Hematopoietic multipotent progenitor cell treated with erythropoietin and hydrocortisone succinate and interleukin-3 and kit ligand, for 8 days (in vitro differentiated cells): ENCODE measurements at regions not wholly inside any gene's neighbourhood (a gene's known extent, or its start where the extent isn't known, plus 50 kb on each side); places are given as distances from the start of the nearest gene placed in this dataset.

Source experiments
- DNase-seq: peaks from one replicate; pipeline ENCODE4 v3.0.0-alpha.2; 2015

DNA sequence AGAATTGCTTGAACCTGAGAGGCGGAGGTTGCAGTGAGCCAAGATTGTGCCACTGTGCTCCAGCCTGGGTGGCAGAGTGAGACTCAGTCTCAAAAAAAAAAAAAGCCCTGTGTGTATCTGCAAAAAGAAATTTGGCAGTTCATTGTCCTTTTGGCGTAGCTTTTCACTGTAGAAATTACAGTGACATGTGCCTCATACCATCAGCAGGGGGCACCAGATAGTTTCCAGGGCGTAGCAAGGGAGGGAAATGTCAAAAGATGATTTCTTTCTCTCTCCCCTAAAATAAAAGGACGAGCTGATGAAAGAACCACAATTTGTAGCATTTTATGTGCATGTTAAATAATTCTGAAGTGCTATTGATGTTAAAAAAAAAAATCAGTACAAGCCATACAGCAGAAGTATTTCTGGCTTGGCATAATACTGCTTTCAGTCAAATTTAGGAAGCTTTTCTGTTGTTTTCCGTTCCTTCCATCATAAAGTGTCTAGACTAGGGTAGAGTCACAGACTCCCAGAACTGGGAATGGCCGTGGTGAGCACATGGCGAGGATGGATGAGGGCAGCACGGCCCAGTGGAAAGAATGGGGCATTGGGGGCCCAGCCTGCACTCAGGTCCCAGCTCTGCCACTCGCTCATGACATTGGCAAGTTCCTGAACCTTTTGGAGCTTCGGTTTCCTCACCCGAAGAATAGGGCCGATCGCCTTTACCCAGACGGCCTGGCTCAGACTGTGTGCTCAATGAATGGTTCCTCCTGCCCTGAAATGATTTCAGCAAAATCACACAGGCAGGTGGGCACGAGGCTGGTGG lies 59.8 kb upstream of the RPH3AL start:
- DNase-seq: peak; percentile 83

DNA sequence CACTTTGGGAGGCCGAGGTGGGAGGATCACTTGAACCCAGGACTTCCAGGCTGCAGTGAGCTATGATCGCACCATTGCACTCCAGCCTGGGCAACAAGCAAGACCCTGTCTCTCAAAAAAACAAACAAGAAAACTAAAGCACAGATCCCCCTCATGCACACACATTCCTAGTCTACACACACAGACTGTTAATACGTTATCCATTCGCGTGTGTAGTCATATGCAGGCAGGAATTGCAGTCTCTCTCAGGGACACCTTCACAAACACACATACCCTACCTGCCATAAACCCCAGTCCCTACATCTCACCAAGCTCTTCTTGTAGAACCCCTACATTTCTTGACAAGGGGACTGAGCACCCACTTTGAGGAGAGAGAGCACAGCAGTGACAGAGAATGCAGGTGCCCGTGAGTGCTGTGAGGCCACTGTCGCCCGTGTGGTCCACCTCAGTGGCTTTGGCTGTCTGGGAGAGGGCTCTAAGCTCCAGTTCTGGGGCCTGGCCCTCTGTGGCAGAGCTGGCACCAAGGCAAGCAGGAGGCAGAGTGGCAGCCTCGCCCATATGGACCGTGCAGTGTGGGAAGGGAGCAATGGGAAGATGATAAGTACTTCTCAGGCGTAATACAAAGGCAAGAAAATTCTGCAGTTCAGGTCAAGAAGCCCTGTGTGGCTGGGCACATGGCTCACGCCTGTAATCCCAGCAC lies 59.0 kb upstream of the RPH3AL start:
- DNase-seq: peak; percentile 28

DNA sequence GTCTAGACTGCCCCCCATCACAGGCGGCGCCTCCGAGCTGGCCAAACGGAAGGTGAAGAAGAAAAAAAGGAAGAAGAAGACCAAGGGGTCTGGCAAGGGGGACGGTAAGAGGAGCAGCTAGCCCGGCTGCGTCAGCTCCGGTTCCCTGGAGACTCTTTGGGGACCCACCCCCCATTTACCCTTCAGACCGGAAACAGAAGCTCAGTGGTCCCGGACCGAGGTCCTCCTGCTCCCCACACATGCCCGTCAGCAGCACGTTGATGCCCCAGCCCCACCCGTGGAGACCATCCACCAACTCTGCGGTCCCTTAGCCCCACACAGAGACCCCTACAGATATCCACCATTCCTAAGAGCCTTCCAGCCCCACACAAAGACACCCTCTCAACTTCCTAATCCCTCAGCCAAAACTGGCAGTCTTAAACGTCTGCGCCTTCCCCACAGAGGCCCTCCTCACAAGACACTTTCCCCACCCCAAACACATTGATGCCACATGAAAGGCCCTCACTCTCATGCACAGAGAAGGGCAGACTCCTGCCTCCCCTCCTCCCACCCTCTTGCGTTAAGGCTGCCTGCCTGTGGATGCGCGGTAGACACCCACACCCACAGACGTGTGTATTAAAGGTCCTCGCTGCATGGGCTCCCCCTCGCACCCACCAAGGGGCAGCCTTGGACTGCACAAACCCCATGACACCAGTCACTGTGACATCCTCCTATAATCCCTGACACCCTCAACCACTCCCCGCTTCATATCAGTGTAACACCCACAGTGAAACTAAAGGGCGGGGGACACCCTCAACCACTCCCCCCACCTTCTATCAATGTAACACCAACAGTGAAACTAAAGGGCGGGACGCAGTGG lies 58.2 kb upstream of the RPH3AL start:
- DNase-seq: peak; percentile 83

DNA sequence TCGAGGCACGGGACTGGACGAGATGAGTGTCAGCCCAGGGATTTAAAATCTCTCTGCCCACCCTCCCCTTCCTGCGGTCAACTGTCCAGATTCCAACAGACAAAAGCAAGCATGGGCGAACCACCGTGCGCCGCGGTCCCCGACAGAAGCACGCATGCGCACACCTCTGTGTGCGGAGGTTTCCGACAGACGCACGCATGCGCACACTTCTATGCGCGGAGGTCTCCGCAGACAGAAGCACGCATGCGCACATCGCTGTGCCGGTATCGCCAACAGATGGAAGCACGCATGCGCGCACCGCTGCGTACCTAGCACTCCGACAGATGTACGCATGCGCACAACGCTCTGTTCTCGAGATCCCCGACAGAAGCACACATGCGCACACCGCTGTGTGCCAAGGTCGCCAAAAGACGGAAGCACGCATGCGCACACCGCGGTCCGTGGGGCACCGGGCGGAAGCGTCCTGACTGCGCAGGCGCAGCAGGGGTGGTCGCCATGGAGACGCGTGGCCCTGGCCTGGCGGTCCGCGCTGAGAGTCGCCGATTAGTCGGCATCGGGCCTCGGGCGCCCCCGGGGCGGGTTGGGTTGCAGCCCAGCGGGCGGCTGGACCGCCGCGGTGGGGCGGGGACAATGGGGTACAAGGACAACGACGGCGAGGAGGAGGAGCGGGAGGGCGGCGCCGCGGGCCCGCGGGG lies 57.4 kb upstream of the RPH3AL start:
- peak; percentile 99 for DNase-seq

DNA sequence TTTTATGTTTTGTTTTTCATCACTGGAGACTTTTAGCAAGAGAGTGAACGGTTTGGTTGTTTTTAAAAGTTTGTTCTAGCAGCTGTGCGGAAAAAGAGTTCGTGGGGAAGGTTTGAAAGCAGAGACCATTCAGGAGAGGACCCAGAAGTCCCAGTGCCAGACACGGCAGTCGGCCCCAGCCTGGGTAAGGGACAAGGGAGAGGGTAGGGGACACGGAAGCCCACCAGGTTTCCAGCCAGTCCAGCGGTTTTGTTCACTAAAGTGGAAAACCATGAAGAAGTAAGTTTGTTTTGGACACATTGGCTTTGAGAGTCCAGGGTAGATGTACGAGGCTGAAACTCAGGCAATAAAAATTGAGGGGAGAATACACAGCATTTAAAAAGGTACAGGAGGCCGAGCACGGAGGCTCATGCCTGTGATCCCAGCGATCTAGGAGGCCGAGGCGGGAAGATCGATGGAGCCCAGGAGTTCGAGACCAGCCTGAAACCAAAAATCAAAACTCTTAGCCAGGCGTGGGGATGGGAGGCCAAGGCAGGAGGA lies 56.8 kb upstream of the RPH3AL start:
- no peak for DNase-seq

DNA sequence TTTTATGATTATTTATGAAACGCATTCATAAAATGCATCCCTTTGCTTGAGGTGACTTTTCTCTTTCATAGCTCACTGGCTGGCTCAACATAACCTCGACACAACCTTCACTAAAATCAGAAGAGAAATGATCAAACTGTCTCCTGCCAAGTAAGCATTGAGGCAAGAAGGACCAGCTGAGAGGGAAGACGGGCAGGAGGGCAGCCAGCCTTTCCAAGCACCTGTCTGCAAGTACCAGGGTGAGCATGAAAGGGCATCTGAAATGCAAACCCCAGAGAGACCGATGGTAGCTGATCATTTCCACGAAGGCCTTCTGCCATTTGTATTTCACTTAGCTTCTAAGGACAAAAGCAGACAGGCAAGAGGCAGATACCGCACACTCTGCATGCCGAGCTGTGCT lies 52.1 kb upstream of the RPH3AL start:
- DNase-seq: no peak
